HUES48 (cell line): ENCODE measurements at regions not wholly inside any gene's neighbourhood (a gene's known extent, or its start where the extent isn't known, plus 50 kb on each side); places are given as distances from the start of the nearest gene placed in this dataset.
"Not testable (repeated sequence)": the region's sequence is repeated elsewhere in the genome, so short reads cannot be mapped to it uniquely, and the experiment has no call there.

Experiments
- H3K27ac ChIP-seq: one replicate; pipeline ENCODE4 v1.7.0; 2013; ENCODE audit warnings: low read depth, low read length, inconsistent platforms
- H3K27me3 ChIP-seq: 2 replicates; pipeline ENCODE4 v1.6.1; 2013; ENCODE audit warnings: mild to moderate bottlenecking, low read length; ENCODE audit not compliant: control insufficient read depth, insufficient read depth
- H3K36me3 ChIP-seq: 2 replicates; pipeline ENCODE4 v1.6.1; 2013; ENCODE audit warnings: low read length; ENCODE audit not compliant: control insufficient read depth, insufficient read depth
- H3K4me1 ChIP-seq: 2 replicates; pipeline ENCODE4 v1.6.1; 2013; ENCODE audit warnings: mild to moderate bottlenecking, low read length; ENCODE audit not compliant: control insufficient read depth, insufficient read depth
- H3K4me3 ChIP-seq: 2 replicates; pipeline ENCODE4 v1.5.1; 2013; ENCODE audit warnings: mild to moderate bottlenecking, low read depth, low read length
- H3K9ac ChIP-seq: 2 replicates; pipeline ENCODE4 v1.6.1; 2013; ENCODE audit warnings: mild to moderate bottlenecking, low read depth, low read length, moderate library complexity
- H3K9me3 ChIP-seq: 2 replicates; pipeline ENCODE4 v1.6.1; 2013; ENCODE audit warnings: low read length; ENCODE audit not compliant: control insufficient read depth, insufficient read depth

DNA sequence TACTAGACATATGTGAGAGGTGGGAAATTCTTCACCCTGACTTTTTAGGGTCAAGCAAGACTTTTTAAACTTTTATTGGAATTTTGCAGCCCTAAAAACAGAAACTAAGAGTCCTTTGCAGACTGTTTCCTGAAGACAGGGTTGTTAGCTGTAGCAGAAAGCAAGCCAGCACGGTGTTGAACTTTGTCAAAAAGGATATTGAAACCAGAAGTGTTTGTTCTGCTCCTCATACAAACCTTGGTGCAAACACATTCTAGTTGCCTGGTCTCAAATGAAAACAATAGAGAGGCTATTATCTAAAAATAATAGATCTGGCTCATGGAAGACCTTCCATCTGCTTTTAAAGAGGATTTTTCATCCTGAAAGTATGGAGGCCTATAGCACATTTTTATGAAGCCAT, 65.8 kb upstream of the IGFBP5 start:
- no peaks in the 10 kb centered on the region for H3K27me3 ChIP-seq
- H3K4me1 ChIP-seq = peaks cover 20% of the 10 kb centered on the region
- no peak overlapping the region for H3K27ac ChIP-seq

DNA sequence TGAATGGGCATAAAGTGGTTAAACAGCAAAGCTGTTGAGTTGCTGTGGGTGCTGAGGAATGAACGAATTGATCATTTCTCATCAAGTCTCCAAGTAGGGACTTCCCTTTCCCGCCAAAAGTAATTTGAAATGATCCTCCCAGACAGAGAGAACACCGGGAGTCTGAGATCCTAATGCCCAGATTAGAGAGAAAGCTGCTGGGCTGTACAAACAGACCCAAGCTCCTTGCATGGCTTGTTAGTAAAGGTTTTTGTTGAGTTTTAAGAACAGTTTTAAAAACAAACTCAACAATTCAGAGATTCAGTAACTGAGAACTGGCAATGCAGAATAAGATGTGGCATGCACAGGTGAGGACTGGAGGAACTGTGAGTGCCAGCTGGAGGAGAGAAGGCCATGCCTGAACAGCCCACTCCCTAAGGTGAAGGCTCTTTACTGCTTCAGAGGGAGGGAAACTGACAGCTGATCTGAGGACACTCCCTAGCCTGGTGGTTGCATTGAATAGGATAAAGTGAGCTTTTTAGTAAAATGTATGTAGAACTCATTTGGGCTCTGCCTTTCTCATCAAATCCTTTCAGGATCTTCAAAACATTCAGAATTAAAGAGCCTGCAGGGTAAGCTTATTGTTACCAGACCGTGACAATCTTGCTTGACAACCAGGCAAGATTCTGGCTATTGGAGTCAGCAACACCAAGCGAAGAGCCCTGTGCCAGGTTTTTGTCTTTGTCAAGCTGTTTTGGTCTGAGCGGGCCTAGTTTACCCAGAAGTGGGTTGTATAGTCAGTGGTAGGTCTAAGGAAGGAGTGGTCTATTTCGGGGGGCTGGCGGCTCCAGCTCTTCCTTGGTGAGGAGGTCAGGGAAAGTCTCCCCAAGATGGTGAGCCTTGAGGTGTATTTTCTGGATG, 63.2 kb upstream of the IGFBP5 start:
- Histone ChIP-seq H3K27me3 (no peaks in the 10 kb centered on the region), H3K36me3 (no peaks in the 10 kb centered on the region), H3K4me3 (no peak overlapping the region), H3K4me1 (peaks cover 5% of the 10 kb centered on the region; the same call in 1 of the 2 replicates), H3K9ac (no peak overlapping the region), H3K9me3 (no peaks in the 10 kb centered on the region), H3K27ac (no peak overlapping the region)

More for the DNA sequence above, 65.8 kb upstream of the IGFBP5 start:
- Histone ChIP-seq H3K9ac (no peak overlapping the region), H3K4me3 (no peak overlapping the region), H3K36me3 (no peaks in the 10 kb centered on the region), H3K9me3 (no peaks in the 10 kb centered on the region)

DNA sequence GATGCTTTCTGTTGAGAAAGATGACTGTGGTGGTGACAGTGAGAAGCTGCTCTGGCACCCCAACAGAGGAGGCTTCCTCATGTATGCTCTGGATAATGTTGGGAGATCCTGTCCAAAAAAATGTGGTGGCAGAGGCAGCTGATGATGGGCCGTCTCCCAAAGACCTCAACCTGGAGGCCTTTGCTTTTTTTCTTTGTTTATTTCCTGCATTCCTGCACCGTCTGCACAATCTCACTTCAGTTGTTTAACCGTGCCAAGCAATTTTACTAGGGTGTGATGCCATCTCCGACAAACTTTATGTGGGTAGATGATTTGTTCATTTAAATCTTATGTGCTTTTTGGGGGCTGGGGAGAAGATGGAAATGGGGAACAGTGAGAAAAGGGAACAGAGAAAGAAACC, 62.2 kb upstream of the IGFBP5 start:
- Histone ChIP-seq H3K9me3 (no peaks in the 10 kb centered on the region), H3K4me3 (no peak overlapping the region), H3K4me1 (no peaks in the 10 kb centered on the region), H3K27me3 (no peaks in the 10 kb centered on the region), H3K27ac (no peak overlapping the region), H3K9ac (no peak overlapping the region), H3K36me3 (no peaks in the 10 kb centered on the region)

DNA sequence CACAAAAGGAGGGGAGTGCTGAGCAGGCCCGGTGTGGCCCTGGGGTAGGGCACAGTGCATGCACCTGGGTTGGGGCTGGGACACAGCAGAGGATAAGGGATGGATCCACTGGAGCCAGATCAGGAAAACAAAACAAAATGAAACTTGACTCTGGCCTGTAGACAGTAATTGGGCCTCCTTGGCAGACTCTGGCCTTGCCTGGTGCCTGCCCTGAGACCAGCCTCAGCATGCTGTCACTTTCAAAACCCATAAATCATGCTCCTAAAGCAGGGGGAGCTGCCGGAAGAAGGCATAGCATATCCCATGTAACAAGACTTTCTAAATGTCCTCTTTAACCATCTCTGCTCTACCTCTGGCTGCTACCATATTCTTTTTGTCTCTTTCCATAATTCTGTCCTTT, 61.1 kb upstream of the IGFBP5 start:
- no peaks in the 10 kb centered on the region for H3K4me1 ChIP-seq
- no peak overlapping the region for H3K27ac ChIP-seq
- H3K36me3 ChIP-seq = no peaks in the 10 kb centered on the region
- no peak overlapping the region for H3K4me3 ChIP-seq
- no peaks in the 10 kb centered on the region for H3K27me3 ChIP-seq
- no peak overlapping the region for H3K9ac ChIP-seq
- H3K9me3 ChIP-seq = no peaks in the 10 kb centered on the region

DNA sequence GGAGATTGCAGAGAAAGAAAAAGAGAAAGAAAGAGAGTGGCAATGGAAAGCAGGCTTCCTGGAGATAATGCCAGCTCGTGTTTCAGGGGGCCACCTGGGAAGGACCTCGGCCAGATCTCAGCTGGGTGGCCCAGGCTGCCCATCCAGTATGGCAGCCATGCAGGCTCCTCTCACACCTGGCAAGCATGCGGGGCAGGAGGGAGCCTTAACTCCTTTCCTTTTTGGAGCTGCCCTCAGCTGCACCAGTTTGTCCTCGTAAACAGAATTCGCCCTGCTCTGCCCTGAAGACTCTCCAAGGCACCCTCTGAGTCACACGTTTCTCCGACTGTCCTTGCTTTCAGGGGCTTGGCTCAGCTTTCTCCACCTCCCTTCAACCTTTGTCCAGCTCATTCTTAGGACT, 59.5 kb upstream of the IGFBP5 start:
- Histone ChIP-seq H3K9me3 (no peaks in the 10 kb centered on the region), H3K9ac (no peak overlapping the region), H3K27ac (no peak overlapping the region), H3K4me3 (no peak overlapping the region), H3K36me3 (no peaks in the 10 kb centered on the region), H3K4me1 (no peaks in the 10 kb centered on the region), H3K27me3 (no peaks in the 10 kb centered on the region)

- H3K27me3 ChIP-seq = no peaks in the 10 kb centered on the region
- H3K36me3 ChIP-seq = no peaks in the 10 kb centered on the region
- H3K4me3 ChIP-seq = no peak overlapping the region
- H3K9me3 ChIP-seq = no peaks in the 10 kb centered on the region
- H3K9ac ChIP-seq = no peak overlapping the region
- H3K4me1 ChIP-seq = no peaks in the 10 kb centered on the region
- no peak overlapping the region for H3K27ac ChIP-seq
These were observed 59.0 kb upstream of the IGFBP5 start for GRCh38 chr2:216754336-216754735.

DNA sequence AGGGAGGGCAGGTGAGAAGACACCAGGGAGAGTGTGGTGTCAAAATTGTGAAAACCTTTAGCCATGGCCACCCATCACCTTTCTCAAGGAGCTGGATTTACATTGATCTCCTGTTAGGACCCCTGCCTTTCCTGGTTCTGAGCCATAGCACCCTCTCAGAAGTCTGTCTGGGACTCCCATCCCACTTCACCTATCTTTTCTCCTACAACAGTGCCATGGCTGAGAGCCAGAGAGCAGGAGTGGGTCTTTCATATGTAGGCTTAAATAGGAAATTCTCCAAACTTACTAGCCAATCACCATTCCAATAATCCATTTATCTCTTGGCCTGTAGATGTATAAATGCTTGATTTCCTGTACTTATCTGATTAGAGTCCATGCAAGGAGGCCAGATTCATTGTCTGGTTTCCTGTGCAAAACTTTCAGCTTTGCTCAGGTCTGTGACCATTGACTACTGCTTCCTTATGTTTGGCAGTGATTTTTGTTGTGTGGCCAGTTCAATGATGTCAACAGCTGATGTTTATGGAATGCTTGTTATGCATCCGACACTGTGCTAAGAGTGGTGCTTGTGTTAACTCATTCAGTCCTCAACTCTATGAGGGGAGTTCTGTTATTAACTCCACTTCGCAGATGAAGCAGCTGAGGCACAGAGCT, 57.6 kb upstream of the IGFBP5 start:
- Histone ChIP-seq H3K4me1 (no peaks in the 10 kb centered on the region), H3K36me3 (no peaks in the 10 kb centered on the region), H3K27me3 (no peaks in the 10 kb centered on the region), H3K9ac (no peak overlapping the region), H3K4me3 (no peak overlapping the region), H3K27ac (no peak overlapping the region), H3K9me3 (no peaks in the 10 kb centered on the region)

- H3K36me3 ChIP-seq, H3K27ac ChIP-seq, H3K4me3 ChIP-seq, H3K4me1 ChIP-seq, H3K9me3 ChIP-seq, H3K9ac ChIP-seq, H3K27me3 ChIP-seq: not testable (repeated sequence)
These were observed 55.4 kb upstream of the IGFBP5 start for GRCh38 chr2:216750750-216751149.

- not testable (repeated sequence) for H3K36me3 ChIP-seq, H3K4me1 ChIP-seq, H3K9ac ChIP-seq, H3K9me3 ChIP-seq, H3K27ac ChIP-seq, H3K27me3 ChIP-seq, H3K4me3 ChIP-seq
These were observed 50.9 kb upstream of the IGFBP5 start for GRCh38 chr2:216746268-216746667.

DNA sequence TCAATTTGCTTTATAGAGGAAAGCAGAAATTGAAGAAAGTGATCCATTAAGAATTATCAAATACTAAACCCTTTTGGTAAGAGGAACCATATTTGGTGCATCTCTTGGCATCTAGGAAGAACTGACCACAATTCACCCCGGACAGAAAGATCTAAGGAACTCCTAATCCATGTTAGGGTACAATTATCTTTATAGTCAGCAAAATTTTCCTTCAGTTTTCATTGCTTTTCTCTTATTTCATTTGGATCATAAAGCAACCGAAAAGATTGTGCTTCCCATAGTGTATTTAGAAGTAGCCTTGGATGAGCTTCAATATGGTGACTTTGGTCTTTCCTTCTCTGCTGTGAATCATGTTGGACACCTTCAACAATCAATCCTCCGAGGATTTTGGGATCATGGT, 50.1 kb upstream of the IGFBP5 start:
- Histone ChIP-seq H3K4me1 (no peaks in the 10 kb centered on the region), H3K4me3 (no peak overlapping the region), H3K9me3 (peaks cover 3% of the 10 kb centered on the region; the same call in 1 of the 2 replicates), H3K9ac (no peak overlapping the region), H3K27me3 (no peaks in the 10 kb centered on the region), H3K36me3 (no peaks in the 10 kb centered on the region), H3K27ac (no peak overlapping the region)
